GM18502 (cell line): ENCODE measurements at regions not wholly inside any gene's neighbourhood (a gene's known extent, or its start where the extent isn't known, plus 50 kb on each side); places are given as distances from the start of the nearest gene placed in this dataset.
"Not testable (repeated sequence)": the region's sequence is repeated elsewhere in the genome, so short reads cannot be mapped to it uniquely, and the experiment has no call there.

Source experiments
- ATAC-seq: cut with Tn5 transposase; IDR thresholded peaks from one replicate; pipeline ENCODE4 v1.9.1; 2021; ENCODE audit warnings: mild to moderate bottlenecking; ENCODE audit not compliant: unreplicated experiment, poor library complexity

DNA sequence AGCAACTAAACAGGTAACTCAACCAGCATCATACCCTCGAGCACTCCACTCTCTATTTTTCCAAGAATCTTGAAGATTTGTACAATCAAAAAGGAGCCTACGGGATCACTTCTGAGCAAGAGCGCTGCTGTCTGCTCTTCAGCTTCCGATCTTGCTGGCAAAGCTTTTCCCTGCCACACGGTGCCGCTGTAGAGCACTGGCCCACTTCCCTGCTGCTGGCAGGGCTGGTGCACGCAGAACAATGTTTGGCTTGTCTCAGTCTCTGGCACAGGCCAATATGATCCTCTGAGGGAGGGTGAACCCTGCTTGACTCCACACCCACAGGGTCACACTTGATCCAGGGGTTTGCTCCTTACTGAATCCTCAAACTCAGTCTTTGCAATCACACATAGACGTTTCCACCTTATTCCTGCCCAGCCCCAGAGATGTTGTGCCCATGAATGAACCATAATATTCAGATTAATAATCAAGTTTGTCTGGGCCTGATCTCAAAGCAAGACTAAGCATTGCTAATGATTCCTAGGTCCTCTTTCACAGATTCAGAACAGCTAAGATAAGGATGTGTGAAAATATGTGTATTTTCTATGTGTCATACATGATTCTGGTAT, 536.6 kb downstream of the SOX6 start:
- peak; percentile 88 for ATAC-seq

DNA sequence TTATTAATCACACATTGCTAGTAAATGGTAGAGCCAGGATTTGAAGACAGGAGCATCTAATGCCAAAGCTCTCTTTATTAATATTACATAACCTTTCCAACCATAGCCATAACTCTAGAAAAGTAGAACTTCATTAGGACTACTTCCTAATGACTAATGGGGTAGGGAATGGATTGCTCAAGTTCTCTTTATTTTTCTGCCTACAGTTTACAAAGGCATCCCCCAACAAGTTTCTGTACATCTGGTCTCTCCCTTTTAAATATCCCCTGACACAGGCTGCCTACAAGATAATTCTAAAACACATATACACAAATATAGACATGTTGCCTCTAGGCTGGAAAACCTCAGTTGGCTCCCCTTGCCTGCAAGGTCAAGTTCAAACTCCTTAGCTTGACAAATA, 534.9 kb downstream of the SOX6 start:
- ATAC-seq = no peak

DNA sequence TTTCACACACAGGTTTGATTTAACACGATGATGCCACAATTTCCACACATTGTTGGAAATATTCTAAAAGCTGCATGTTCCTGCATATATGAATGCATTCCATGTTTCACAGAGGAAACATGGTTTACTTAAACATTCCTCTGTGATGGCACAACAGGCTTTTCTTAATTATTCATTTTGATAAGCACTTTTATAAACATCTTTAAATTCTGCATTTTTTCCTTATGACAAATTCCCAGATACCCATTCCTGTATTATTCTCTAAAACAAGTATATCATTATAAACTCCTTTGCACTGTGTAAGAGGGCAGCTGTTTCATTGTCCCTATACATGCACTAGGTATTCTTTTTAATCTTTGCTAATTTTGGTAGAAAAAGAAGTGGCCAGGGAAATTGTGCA, 532.3 kb downstream of the SOX6 start:
- ATAC-seq = no peak

- no peak for ATAC-seq
Measured at GRCh38 chr11:15825976-15826650, 530.2 kb downstream of the SOX6 start.

- peak; percentile 67 for ATAC-seq
Measured at GRCh38 chr11:15826826-15827225, 529.5 kb downstream of the SOX6 start.

GRCh38 chr11:15828215-15828853, 528.0 kb downstream of the SOX6 start:
- no peak for ATAC-seq

GRCh38 chr11:15829312-15829711, 527.0 kb downstream of the SOX6 start:
- ATAC-seq = no peak

- ATAC-seq = no peak
Measured at GRCh38 chr11:15830741-15831428, 525.5 kb downstream of the SOX6 start.

- ATAC-seq = no peak
Measured at GRCh38 chr11:15835788-15836411, 520.4 kb downstream of the SOX6 start.

GRCh38 chr11:15836795-15837194, 519.6 kb downstream of the SOX6 start:
- ATAC-seq = no peak

DNA sequence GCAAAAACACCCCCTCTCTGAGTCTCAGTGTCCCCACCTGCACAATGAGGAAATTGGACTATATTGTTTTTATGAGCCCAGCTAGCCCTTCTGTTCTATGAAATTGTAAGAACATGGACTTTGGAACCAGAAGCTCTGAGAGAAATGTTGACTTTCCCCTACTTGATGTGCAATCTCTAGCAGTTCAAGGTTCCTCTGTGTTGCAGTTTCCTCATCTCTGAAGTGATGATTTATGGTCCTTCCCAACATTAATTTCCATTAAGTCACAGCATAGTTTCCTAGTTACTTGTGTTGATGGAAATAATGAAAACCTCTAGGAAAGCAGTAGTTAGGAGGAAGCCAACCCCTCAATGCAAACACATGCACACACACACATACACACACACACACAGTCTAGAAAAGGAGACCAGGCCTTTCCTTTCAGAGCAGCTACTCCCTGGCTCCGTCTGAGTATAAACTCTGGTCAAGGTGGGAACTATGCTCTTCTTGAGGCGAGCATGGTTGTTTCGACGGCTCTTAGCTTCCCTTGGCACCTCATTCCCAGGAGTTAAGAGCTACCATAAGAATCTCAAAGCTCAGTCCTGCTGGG, 518.4 kb downstream of the SOX6 start:
- ATAC-seq = no peak

DNA sequence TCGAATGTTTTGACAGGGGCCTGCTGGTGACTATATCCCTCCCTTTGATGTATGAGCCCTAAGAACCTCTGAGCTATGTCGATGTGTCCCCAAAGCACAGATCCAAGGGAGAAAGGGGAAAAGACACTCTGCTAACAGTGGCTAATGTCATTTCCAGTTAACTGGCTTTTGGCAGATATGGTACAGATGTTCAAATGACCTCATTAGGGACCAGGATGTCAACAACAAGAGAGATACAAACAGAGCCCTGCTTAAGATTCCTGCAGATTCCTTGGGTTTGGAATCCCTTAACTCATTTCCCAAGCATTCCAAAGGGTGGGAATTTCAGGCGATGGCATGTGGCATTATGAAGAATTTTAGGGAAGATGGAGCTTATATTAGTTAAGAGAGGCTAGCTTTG, 517.3 kb downstream of the SOX6 start:
- ATAC-seq = no peak

DNA sequence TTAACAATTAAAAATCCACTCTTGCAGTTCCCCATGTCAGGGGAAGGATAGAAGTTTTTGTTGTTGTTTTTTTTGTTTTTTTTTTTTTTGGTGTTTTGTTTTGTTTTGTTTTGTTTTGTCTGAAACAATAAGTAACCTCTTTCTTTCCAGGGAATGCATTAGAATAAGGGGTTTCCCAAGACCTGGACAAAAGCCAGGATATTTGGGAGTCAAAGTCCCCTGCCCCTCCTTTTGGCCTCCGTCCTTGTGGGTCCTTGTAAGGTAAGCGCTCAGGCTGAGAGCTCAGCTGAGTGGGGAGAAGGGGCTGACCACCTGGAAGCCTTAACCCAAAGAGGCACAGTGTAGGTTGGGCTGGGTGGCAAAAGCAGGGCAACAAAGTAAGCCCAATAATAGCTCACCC, 515.4 kb downstream of the SOX6 start:
- no peak for ATAC-seq

GRCh38 chr11:15841931-15842740, 514.2 kb downstream of the SOX6 start:
- no peak for ATAC-seq

DNA sequence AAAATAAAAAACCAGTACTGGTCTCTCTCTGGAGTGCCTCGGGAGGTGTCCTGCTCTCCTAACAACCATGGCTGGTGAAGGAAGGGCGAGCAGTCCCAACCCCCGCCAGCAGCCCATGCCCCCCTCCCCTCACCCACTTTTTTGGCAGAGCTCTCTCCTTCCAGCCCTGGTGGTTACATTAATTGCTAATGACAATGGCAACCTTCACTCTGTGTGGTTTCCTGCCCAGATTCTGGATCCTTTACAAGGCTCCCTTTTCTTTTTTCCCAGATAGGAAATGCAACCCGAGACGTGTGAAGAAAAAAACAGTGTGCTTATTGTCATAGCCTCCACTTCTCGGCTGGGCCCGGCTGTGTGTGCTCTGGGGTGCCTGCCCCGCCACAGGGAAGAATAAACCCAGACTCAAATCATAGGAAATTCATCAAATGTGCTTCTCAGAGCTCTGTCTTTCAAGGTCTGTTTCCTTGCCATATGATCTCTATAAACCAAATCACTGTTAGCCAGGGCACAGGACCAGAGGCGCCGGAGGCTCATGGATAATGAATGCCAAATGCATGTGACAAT, 513.0 kb downstream of the SOX6 start:
- ATAC-seq = no peak

- ATAC-seq = no peak
Measured at GRCh38 chr11:15845261-15845660, 511.1 kb downstream of the SOX6 start.

- no peak for ATAC-seq
Measured at GRCh38 chr11:15848631-15849168, 507.6 kb downstream of the SOX6 start.

DNA sequence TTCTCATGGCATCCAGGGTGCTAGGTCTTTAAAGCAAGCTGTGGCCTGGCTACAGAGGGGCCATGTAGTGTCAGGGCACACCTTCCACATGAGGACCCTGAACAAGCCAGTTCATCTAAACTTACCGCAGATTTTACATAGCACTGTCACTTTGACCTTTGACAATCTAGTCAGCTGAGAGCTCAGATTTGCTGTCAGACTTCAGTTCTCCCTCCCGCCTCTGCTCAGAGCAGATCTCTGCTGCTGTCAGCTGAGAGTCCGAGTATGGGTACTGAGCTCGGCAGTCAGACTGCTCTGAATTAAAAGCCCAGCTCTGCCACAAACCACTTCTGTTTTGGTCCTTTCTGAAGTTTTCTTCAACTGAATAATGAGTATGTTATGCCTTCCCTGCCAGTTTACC, 507.1 kb downstream of the SOX6 start:
- ATAC-seq = no peak

DNA sequence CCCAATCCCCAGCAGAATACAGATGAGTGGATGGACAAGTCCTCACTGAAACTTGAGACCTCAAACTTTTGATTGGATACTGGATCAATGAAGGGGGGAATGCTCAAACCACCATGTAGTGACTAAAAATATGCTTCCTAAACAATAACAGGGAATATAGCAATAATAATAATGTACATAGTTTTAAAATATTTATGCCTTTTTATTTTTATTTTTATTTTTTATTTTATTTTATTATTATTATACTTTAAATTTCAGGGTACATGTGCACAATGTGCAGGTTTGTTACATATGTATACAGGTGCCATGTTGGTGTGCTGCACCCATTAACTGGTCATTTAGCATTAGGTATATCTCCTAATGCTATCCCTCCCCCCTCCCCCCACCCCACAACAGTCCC, 506.0 kb downstream of the SOX6 start:
- ATAC-seq = not testable (repeated sequence)
